ENCODE measurements at regions not wholly inside any gene's neighbourhood (a gene's known extent, or its start where the extent isn't known, plus 50 kb on each side); places are given as distances from the start of the nearest gene placed in this dataset.
A peak's percentile ranks its signal among the peaks of the same experiment; 100 is the strongest.

GRCh38 chr5:74576941-74577456 is 63.5 kb downstream of the ENC1 start:
- DNase-seq, result no peak
- intact Hi-C loops (cut with DNase I), result no loop called here

- intact Hi-C loops (cut with DNase I), result no loop called here
- no peak for DNase-seq
Measured at GRCh38 chr5:74575741-74576538, 64.6 kb downstream of the ENC1 start.

GRCh38 chr5:74570250-74570649 is 70.3 kb downstream of the ENC1 start:
- intact Hi-C loops (cut with DNase I), result no loop called here

GRCh38 chr5:74567411-74567995 is 73.0 kb downstream of the ENC1 start:
- intact Hi-C loops (cut with DNase I), result no loop called here
- no peak for DNase-seq

More at GRCh38 chr5:74570250-74570649, 70.3 kb downstream of the ENC1 start:
- no peak for DNase-seq

- DNase-seq, result no peak
- intact Hi-C loops (cut with DNase I), result no loop called here
Measured at GRCh38 chr5:74562122-74562521, 78.4 kb downstream of the ENC1 start.

- DNase-seq, result no peak
- intact Hi-C loops (cut with DNase I), result no loop called here
Measured at GRCh38 chr5:74560245-74560644, 80.3 kb downstream of the ENC1 start.

- no peak for DNase-seq
- intact Hi-C loops (cut with DNase I), result no loop called here
Measured at GRCh38 chr5:74556631-74557595, 83.6 kb downstream of the ENC1 start.

GRCh38 chr5:74556006-74556405 is 84.5 kb downstream of the ENC1 start:
- no peak for DNase-seq
- intact Hi-C loops (cut with DNase I), result no loop called here

GRCh38 chr5:74552101-74552500 is 88.4 kb downstream of the ENC1 start:
- intact Hi-C loops (cut with DNase I), result no loop called here
- no peak for DNase-seq

GRCh38 chr5:74550927-74551326 is 89.6 kb downstream of the ENC1 start:
- intact Hi-C loops (cut with DNase I), result no loop called here
- no peak for DNase-seq

- no peak for DNase-seq
- intact Hi-C loops (cut with DNase I), result no loop called here
Measured at GRCh38 chr5:74549384-74549783, 91.1 kb downstream of the ENC1 start.

- DNase-seq, result no peak
- intact Hi-C loops (cut with DNase I), result no loop called here
Measured at GRCh38 chr5:74546796-74547195, 93.7 kb downstream of the ENC1 start.

GRCh38 chr5:74544811-74545210 is 95.7 kb downstream of the ENC1 start:
- DNase-seq, result no peak
- intact Hi-C loops (cut with DNase I), result no loop called here

GRCh38 chr5:74543162-74543995 is 97.1 kb downstream of the ENC1 start:
- DNase-seq, result peak in 3 of 10 donors; percentile 17 to 81 (median 70)
- intact Hi-C loops (cut with DNase I), result no loop called here

- intact Hi-C loops (cut with DNase I), result no loop called here
Measured at GRCh38 chr5:74542482-74542881, 98.0 kb downstream of the ENC1 start.

GRCh38 chr5:74541381-74541781 is 99.1 kb downstream of the ENC1 start:
- no peak for DNase-seq

More at GRCh38 chr5:74542482-74542881, 98.0 kb downstream of the ENC1 start:
- DNase-seq, result no peak

GRCh38 chr5:74540622-74541021 is 99.9 kb downstream of the ENC1 start:
- intact Hi-C loops (cut with DNase I), result no loop called here
- no peak for DNase-seq

More at GRCh38 chr5:74541381-74541781, 99.1 kb downstream of the ENC1 start:
- intact Hi-C loops (cut with DNase I), result no loop called here

- intact Hi-C loops (cut with DNase I), result no loop called here
- no peak for DNase-seq
Measured at GRCh38 chr5:74539986-74540385, 100.5 kb downstream of the ENC1 start.

- intact Hi-C loops (cut with DNase I), result no loop called here
- no peak for DNase-seq
Measured at GRCh38 chr5:74538206-74538661, 102.3 kb downstream of the ENC1 start.

GRCh38 chr5:74536658-74537057 is 103.9 kb downstream of the ENC1 start:
- DNase-seq, result no peak
- intact Hi-C loops (cut with DNase I), result no loop called here
